ENCODE measurements at regions not wholly inside any gene's neighbourhood (a gene's known extent, or its start where the extent isn't known, plus 50 kb on each side); places are given as distances from the start of the nearest gene placed in this dataset.
"Not testable (repeated sequence)": the region's sequence is repeated elsewhere in the genome, so short reads cannot be mapped to it uniquely, and the experiment has no call there.

DNA sequence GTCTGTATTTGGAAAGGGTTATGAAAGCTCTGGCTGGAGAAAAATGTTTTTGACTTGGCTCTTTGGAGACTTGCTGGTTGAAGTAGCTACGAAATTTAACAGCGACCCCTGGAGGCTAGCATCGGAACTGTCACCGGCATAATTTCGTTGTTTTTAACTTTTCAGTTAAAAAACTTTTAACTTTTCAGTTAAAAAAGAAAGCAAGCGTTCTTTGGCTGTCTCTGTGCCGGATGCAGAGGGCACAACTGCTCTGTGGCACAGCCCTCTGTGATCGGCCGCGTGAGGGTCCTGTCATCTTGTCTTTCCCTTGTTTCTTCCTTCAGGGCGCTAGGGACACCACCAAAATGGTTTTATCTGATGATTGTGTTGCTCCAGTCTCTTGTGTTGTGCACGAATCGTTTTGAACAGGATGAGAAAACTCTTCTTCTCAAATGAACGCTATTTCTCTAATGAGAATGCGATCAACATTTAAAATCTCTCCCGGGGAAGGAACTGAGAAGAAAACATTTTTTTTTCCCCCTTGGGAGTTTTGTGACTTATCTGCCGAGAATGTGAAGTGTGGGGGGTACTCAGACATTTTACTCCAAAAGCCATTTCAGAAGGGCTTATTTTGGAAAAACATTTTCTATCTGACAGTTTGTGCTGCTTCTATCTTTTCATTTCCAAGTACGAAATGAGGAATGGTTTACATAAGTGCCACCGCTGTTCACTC, 57.1 kb downstream of the ADCYAP1 start:
- no peak for ATAC-seq

DNA sequence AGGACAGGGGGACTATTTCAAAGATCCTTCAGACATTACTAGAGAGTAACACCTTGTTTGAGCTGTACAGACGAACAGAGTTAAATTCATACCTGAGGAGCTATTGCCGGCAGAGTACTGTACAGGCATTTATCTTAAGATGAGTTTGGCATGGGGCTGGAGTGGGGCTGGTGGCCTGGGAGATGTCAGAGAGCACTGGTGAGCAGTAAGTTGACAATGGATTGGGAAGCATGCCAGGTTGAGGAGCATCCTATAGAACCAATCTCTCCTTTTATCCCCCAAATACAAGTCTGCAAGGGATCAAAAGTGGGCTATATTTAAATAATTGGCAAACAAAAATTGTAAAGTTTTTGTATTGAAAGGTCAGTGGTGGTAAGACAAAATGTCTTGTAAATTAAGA, 58.6 kb downstream of the ADCYAP1 start:
- ATAC-seq = no peak

DNA sequence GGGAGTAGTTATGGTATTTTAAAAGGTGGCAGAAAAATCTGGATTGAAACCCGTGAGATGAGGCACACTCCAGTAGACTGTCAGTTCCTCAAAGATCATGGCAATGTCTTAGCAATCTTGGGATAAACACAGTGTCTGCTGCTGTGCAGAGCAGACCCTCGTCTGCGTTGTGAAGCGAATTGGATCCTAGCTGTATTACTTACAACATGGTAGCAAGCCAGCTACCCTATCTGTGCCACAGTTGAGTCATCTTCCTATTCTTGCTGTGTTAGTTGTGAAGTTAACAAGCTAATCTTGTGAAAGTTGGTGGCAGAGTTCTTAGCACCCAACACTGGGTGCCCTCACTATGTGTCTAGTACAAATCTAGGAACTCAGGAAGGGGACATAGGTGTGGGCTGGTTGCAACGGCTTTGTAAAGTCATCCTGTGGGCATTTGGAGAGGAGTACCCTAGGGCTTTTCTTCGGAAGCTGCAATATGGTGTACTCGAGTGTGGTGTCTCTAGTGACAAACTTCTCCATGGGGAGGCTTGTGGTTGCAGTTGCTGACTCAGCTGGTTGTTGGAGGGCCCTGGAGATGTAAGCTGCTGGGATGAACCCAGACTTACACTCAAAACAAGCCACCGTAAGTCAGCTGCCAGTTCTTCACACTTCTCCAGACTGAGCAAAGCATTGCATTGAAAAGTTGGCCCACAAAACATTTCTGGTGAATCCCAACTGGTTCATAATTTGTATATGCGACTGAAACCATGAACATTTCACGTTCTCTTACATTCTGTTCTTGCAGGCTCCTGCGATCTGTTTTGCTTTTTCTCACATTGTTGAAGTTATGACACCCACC, 61.5 kb downstream of the ADCYAP1 start:
- no peak for ATAC-seq

DNA sequence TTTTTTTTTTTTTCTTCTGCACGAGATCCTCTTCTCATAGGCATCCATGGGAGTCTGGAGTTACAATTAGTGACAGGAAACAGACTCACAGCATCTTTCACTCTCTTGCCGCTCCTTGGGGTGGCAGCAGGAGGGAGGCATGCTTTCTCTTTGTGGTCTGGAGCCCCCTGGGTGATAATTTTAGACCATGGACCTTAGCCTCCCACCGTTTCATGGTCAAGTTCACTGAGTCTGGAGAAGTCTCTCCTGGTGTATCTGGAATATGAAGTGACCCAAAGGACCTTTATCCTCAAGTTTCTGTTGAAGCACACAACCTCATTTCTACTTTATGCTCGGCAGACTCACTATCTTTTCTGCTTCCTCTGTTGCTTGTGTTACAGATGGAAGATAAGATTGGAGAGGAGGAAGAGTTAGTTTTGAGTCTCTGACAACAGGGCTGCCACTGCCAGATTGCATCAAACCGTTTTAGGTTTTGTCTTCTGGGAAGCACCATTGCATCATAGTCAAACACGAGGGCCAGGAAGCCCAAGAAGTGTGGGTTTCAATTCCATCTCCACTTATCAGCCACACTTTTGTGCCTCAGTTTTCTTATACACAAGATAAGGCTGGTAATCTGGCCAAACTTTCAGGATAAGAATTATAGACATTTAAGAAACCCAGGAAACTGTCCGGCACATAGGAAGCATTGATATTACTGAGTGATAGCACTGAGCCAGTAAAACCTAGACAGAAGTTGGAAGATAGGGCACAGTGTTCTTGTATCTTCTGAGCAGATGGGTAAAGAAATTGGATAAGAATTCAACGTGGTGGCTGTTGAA, 62.3 kb downstream of the ADCYAP1 start:
- ATAC-seq = no peak

DNA sequence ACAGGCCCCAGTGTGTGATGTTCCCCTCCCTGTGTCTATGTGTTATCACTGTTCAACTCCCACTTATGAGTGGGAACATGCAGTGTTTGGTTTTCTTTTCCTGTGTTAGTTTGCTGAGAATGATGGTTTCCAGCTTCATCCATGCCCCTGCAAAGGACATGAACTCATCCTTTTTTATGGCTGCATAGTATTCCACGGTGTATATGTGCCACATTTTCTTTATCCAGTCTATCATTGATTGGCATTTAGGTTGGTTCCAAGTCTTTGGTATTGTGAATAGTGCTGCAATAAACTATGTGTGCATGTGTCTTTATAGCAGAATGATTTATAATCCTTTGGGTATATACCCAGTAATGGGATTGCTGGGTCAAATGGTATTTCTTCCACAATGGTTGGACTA, 64.2 kb downstream of the ADCYAP1 start:
- not testable (repeated sequence) for ATAC-seq

DNA sequence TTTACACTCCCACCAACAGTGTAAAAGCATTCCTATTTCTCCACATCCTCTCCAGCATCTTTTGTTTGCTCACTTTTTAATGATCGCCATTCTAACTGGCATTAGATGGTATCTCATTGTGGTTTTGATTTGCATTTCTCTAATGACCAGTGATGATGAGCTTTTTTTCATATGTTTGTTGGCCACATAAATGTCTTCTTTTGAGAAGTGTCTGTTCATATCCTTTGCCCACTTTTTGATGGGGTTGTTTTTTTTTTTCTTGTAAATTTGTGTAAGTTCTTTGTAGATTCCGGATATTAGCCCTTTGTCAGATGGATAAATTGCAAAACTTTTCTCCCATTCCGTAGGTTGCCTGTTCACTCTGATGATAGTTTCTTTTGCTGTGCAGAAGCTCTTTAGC, 64.6 kb downstream of the ADCYAP1 start:
- not testable (repeated sequence) for ATAC-seq

DNA sequence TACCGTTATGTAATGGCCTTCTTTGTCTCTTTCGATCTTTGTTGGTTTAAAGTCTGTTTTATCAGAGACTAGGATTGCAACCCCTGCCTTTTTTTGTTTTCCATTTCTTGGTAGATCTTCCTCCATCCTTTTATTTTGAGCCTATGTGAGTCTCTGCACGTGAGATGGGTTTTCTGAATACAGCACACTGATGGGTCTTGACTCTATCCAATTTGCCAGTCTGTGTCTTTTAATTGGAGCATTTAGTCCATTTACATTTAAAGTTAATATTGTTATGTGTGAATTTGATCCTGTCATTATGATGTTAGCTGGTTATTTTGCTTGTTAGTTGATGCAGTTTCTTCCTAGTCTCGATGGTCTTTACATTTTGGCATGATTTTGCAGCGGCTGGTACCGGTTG, 69.9 kb downstream of the ADCYAP1 start:
- ATAC-seq = not testable (repeated sequence)

DNA sequence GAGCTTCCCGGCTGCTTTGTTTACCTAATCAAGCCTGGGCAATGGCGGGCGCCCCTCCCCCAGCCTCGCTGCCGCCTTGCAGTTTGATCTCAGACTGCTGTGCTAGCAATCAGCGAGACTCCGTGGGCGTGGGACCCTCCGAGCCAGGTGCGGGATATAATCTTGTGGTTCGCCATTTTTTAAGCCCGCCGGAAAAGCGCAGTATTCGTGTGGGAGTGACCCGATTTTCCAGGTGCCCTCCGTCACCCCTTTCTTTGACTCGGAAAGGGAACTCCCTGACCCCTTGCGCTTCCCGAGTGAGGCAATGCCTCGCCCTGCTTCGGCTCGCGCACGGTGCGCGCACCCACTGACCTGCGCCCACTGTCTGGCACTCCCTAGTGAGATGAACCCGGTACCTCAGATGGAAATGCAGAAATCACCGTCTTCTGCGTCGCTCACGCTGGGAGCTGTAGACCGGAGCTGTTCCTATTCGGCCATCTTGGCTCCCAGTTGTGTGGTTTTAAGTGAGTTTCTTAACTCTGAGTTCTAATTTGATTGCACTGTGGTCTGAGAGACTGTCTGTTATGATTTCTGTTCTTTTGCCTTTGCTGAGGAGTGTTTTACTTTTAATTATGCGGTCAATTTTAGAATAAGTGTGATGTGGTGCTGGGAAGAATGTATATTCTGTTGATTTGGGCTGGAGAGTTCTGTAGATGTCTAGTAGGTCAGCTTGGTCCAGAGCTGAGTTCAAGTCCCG, 71.9 kb downstream of the ADCYAP1 start:
- ATAC-seq = not testable (repeated sequence)

DNA sequence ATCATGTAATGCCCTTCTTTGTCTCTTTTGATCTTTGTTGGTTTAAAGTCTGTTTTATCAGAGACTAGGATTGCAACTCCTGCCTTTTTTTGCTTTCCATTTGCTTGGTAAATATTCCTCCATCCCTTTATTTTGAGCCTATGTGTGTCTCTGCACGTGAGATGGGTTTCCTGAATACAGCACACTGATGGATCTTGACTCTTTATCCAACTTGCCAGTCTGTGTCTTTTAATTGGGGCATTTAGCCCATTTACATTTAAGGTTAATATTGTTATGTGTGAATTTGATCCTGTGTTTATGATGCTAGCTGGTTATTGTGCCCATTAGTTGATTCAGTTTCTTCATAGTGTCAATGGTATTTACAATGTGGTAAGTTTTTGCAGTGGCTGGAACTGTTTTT, 72.7 kb downstream of the ADCYAP1 start:
- not testable (repeated sequence) for ATAC-seq

DNA sequence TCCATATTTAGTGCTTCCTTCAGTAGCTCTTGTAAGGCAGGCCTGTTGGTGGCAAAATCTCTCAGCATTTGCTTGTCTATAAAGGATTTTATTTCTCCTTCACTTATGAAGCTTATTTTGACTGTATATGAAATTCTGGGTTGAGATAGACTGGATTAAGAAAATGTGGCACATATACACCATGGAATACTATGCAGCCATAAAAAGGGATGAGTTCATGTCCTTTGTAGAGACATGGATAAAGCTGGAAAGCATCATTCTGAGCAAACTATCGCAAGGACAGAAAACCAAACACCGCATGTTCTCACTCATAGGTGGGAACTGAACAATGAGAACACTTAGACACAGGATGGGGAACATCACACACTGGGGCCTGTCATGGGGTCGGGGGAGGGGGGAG, 73.1 kb downstream of the ADCYAP1 start:
- not testable (repeated sequence) for ATAC-seq

DNA sequence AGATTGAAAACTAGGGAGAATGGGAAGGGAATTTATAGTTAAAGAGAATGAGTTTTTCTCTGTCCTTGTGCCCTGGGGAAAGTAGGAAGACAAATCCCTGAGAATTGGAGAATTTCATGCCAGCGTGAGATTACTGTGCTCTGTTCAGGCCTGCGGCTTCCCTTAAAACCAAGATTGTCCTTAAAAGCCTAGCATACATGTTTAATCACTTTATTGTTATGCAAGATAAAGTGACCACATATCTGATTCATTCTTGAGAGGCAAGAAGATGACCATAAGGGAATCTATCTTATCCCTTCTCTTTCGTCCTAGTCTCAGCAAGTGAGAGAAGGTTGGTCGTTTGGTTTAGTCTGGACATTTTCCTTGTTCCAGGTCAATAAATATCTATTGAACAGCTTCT, 75.9 kb downstream of the ADCYAP1 start:
- no peak for ATAC-seq

DNA sequence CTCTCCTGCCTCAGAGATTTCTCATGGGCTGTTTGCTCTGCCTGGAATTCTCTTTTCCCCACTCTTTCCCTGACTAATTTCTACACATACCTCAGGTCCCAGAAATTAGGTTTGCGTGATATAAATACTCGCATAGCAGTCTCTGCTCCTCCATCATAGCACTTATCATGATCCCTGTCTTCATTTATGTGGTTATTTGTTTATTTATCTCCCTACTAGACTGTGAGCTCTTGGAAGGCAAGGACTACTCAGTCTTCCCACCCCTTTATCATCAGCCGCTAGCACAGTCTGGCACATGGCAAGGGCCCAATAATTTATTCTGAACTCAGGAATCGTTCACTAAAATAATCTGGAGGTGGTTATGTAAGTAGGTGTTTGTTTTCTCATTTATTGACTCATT, 79.3 kb downstream of the ADCYAP1 start:
- ATAC-seq = no peak

DNA sequence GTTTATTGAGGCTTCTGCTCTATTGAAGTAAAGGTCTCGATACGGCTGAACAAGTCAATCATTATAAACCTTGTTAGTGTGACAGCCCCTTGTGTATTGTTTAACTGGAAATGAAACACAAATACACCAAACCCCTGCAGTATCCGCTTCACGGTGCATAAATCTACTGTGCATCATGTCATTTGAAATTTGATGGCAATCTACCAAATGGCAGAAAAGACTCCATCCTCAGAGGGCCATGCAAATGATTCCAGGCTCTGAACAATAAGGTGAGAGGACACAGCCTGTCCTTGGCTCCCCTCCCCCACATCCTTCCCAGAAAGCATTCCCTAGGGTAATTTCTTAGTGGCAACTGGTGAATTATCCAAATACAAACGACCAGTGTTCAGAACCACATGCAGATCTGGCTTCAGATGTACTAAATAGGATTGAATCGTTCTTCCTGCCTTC, 80.6 kb downstream of the ADCYAP1 start:
- ATAC-seq = no peak

DNA sequence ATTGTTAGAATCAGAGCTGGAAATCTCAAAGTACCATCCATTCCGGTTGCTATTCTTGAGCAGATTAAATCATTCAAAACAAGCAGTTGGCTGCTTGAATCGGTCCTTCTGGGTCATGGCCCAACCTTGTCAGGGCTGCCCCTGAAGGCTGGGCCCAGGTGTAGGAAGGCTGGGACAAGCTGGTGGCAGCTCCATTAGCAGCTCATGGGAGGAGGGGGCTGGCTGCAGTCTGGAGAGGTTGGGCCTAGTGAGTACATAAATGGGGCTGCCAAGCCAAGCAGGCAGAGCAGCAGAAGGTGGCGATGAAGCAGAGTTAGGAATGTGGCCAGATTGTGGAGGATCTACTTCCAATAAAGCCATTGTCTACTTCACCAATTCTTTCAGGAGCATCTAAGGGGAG, 81.4 kb downstream of the ADCYAP1 start:
- no peak for ATAC-seq

DNA sequence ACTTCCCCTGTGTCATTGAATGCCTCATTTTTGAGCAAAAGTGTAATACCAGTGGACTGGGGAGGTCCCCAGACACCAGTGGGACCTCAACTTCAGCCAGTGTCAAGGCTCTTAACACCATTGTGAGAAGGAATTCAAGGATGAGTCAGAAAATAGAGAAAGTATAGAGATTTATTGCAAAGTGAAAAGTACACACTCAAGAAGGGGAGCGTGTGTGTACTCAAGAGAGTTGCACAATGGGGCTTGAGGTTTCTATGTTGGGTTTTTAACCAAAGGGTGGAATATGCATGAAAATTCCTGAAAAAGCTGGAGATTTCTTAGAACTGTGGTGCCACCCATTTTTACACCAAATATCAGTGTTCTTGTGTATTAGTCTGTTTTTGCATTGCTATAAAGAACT, 81.9 kb downstream of the ADCYAP1 start:
- ATAC-seq = no peak

DNA sequence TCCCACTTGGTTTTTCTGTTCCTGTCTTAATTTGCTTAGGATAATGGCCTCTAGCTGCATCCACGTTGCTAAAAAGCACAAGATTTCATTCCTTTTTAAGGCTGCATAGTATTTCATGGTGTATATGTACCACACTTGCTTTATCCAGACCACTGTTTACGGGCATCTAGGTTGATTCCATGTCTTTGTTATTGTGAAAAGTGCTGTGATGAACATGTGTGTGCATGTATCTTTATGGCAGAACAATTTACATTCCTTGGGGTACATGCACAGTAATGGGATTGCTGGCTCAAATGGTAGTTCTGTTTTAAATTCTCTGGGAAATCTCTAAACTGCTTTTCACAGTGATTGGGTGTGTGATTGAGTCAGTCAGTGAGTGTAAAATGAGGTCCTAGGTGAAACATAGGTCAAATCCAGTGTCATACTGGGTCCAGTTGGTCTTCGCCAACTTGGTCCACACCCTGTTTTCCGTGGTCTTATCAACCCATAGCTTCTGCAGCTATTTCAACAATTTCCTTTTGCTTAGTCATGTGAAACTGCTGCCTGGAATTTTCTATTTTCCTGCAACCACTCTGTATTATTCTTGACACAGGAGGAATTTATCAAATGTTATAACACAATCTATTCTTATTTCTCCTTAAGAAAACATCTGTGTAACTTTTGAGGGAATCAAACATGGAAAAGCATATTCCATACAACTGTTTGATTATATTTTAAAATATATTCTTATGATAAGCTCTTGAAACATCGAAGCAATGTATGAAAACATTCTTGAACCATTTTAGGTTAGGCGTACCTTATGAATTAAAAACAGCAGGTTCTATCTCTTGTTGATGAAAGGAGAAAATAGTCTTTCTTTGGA, 82.9 kb downstream of the ADCYAP1 start:
- no peak for ATAC-seq

DNA sequence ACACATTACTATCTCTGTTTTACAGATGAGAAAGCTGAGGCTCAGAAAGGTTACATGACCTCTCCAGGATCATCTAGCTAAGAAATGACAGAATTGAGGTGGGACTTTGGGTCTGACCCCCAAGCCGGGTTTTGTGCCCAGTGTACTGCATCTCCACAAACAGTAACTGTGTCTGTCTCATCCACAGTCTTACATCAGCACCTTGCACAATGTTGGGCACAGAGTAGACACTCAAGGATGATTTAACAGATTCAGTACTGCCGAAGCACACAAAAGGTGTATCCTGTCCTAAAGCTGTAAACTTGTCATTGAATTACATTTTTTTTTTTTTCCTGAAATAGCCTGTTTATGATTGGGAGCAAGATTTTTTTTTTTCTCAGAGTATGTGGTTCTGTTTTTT, 84.8 kb downstream of the ADCYAP1 start:
- ATAC-seq = no peak

DNA sequence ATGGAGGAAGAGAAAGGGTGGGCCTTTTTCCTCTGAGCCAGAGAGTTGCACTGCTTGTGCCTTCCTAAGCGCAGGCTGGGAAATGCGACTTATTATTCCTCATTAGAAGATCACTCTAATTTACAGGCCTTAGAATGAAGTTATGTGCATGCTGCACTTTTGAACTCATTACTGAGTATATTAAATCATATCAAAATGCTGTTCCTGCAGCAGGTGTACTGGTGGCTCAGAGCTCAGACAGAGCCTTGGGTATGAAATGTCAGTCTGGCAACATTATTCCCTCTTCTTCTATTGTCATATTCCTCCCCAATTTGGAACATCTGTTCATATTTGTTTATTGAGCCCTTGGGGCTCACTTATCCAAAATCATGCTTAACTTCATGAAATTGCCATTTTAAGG, 85.5 kb downstream of the ADCYAP1 start:
- ATAC-seq = no peak

DNA sequence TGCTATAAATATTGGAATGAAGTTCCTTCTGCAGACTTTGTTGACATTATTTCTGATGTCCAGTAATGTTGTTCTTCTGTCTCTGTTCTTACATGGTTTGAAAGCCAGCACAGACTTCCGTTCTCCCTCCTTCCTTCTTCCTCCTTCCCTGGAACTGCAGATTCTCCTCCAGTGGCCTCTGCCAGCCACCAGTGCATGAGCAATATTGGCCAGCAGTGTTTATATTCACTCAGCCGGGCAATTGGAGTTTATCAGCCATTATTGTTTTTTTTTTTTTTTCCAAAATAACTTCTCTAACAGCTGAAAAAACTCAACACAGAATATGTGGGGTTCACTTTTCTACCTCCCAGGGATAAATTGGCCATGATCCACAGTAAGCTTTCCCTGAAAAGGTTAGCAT, 86.8 kb downstream of the ADCYAP1 start:
- ATAC-seq = no peak

DNA sequence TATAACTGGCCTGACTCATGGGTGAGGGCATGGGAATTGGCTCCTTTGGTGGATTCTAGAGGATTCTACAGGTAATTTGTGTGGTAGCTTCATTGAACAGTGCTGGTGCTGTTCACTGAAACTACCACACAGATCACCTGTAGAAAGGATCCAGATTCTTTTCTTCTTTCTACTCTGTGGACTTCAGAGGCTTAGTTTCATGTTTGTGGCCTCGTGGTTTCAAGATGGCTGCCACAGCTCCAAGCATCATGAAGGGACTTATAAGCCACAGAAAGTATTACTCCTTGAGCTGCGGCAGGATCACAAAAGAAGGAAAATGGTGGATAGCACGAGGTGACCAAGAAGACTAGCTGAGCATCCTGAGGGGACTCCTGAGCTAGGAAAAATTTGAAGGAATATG, 88.9 kb downstream of the ADCYAP1 start:
- no peak for ATAC-seq

DNA sequence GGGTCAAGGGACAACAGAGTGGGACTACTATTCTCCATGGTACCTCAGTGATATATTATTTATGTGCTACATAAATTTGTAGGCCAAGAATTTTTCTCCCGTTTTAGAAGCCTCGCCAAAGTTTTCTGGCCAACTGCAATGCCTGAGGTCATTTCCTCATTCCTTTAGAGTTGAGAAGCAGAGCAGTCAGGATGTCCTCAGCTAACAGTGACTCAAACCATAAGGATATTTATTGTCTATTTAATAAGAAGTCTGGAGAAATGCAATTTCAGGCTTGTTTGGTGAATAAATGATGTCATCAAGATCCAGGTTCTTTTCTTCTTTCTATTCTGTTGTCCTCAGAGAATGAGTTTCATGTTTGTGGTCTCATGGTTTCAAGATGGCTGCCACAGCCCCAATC, 91.0 kb downstream of the ADCYAP1 start:
- no peak for ATAC-seq

DNA sequence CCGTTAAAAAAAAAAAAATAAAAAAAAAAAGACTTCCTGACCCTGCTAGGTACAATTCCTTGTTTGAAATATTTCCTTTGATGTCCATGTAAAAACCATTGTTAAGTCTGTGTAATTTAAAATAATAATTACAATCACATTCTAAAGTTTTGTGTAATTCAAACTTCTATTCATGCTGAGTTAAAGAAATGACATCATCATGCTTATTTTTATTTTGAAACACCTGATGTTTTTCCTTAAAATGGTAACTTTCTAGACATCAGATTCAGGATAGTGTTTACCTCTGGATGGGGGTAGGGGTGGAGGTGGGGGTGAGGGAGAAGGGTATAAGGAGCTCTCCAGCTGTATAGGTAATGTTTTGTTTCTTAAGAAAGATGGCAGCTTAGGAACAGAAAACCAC, 92.8 kb downstream of the ADCYAP1 start:
- no peak for ATAC-seq

Measured in esophagus mucosa (tissue), 1 donor.